HG03469 (cell line): ENCODE measurements at regions not wholly inside any gene's neighbourhood (a gene's known extent, or its start where the extent isn't known, plus 50 kb on each side); places are given as distances from the start of the nearest gene placed in this dataset.
A peak's percentile ranks its signal among the peaks of the same experiment; 100 is the strongest.
"Not testable (repeated sequence)": the region's sequence is repeated elsewhere in the genome, so short reads cannot be mapped to it uniquely, and the experiment has no call there.

Experiments
- ATAC-seq: cut with Tn5 transposase; IDR thresholded peaks from one replicate; pipeline ENCODE4 v1.9.1; 2021; ENCODE audit warnings: mild to moderate bottlenecking, moderate library complexity, moderate number of reproducible peaks; ENCODE audit not compliant: unreplicated experiment

- no peak for ATAC-seq
These were observed 165.9 kb upstream of the PPP1R3A start for GRCh38 chr7:114084472-114085312.

- ATAC-seq = no peak
These were observed 165.2 kb upstream of the PPP1R3A start for GRCh38 chr7:114084002-114084471.

DNA sequence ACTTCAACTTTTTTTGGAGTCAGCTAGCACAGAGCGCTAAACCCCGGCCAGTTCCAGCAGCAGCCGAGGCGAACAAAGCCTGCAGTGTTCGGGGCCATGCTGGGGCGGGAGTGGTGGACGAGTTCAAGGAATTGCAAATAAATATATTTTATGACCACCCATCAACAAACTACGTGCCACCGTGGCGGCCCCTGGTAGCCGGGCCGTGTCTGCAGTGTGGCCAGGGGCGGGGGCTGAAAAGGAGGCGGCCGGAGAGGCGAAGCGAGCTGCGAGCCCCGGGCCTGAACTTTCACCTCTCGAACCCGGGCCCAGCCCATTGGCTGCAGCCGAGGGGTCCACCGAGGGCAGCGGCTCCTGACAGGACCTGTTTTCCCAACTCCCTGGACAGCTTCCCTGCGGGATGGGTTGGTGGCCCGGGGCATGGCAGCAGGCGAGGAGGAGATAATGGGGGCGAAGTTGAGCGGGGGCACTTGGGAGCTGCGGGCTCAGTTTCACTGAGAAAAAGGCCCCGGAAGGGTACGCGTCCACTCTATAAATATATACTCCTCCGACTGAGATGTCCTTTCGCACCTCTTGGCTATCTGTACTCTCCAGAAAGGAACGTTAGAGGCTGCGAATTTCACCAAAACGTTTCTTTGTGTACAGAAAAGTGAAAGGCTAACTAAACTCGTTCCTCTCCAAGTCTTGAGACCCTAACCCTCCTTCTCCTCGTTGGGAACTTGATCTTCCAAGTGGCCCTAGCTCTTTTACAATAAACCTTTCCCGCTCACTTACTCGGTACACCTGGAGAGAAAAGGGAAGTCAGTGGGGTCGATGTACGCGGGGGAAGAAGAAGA, 164.6 kb upstream of the PPP1R3A start:
- no peak for ATAC-seq

- ATAC-seq = no peak
These were observed 163.9 kb upstream of the PPP1R3A start for GRCh38 chr7:114082642-114083165.

DNA sequence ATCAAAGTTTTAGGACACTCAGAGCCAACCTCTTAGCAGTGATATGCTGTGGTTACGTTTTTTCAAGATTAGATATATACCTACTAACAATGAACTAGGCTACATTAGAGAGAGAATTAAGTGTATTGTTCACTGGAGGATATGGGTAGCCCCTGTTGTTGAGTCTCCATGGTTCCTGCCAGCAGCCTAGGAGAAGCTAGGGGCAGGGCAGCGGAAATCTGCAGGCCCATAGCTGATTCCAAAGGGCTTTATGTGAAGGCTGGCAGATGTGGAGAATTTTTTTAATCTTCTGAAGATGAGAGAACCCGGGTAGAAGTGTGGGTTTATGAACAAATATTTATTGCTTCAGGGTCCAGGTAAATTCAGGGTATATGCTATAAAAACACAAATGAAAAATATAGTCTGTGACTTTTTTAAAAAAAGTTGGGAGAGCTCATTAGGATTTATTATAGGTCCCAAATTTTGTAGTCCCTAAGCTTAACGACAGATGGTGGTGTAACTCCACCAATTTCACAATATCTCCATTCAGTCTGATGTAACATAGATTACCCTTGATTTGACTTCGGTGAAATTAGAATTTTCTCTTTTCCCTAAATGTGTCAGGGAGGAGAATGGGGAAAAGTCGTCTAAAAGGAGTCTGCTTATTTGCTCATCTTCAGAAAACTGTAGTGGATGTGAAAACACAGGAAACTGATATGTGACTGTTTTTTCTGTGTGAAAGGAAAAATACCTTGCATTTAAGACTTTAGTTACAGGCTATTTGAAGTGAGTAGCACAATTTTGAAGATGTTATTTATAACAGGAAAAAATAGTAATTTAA, 163.0 kb upstream of the PPP1R3A start:
- ATAC-seq = no peak

DNA sequence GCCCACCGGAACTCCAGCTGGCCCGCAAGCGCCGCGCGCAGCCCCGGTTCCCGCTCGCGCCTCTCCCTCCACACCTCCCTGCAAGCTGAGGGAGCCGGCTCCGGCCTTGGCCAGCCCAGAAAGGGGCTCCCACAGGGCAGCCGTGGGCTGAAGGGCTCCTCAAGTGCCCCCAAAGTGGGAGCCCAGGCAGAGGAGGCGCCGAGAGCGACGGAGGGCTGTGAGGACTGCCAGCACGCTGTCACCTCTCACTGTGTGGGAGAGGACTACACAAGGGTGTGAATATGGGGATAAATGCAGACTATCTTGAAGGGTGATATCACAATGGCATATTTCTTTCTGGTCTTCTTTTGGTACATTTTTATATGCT, 158.3 kb upstream of the PPP1R3A start:
- ATAC-seq = not testable (repeated sequence)

- not testable (repeated sequence) for ATAC-seq
These were observed 157.8 kb upstream of the PPP1R3A start for GRCh38 chr7:114076392-114077157.

- ATAC-seq = no peak
These were observed 154.9 kb upstream of the PPP1R3A start for GRCh38 chr7:114073701-114074100.

DNA sequence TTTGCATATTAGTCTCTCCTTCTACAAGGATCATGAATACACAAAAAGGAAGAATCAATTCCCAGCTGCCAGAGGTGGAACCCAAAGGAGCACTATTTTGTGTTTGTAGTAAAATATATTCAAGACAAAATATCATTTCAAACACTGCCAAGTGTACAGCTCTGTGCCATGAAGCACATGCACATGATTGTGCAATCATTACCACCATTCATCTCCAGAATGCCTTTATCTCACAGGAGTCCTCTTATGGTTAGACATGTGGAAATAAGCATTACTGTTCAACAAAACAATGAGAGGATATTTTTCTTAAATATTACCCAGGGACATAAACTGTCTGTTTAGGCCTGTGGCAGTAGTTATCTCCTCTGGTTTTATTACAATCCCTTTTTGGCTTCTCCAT, 151.4 kb upstream of the PPP1R3A start:
- no peak for ATAC-seq

DNA sequence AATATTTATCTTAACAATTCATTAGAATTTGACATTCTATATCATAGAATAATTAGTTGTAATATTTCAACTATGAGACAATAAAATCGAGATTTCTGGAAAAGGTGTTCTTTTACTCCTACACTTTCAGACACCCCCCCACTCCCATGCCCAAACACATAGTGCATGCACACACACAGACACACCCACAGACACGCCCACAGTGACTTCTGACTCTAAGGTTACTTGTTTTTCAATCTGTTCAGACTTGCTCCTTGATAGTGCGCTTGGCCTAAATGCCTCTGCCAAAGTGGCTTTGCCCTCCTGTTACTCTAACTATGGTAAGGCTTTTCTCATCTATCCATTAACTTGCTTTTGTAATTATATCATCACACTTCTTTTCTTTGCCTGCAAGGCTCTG, 144.0 kb upstream of the PPP1R3A start:
- no peak for ATAC-seq

- ATAC-seq = peak; percentile 90
These were observed 133.1 kb upstream of the PPP1R3A start for GRCh38 chr7:114051871-114052331.

- no peak for ATAC-seq
These were observed 131.8 kb upstream of the PPP1R3A start for GRCh38 chr7:114050571-114050970.

DNA sequence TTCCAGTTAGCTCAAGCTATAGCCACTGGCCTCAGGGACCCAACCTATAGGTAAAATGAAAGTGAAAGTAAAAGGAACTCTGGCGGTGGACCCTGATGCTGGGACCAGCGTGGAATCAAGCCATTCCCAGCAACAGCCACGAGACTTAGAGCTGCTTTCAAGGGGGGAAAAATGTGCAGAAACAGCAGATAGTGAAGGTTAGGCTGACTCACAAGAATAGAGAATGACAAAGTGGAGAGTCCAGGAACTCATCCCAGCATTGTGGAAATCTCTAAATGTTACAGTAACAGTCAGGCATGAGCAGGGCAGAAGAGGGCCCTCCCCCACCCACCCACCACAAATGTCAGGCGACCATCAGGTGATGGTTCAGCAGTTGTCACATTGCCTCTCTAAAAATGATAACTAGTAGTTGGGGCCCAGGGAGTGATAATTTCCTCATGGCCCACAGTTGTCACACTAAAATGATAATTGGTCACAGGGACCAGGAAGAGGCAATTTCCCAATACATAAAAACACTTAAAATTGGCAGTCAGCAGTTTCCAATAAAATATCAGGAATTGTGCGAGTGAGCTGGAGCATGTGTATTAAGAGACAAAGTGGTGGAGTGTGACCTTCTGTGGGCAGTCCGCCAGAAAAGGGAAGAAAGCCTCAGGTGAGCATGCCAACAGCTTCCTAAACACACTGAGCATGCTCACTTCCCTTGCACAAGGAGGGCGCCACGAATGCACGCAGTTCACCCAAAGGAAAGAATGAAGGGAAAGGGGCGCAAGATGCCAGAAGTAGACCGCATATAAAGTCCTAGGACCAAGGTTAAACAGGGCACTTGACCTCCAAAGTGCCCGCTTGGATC, 129.8 kb upstream of the PPP1R3A start:
- no peak for ATAC-seq

GRCh38 chr7:114047889-114048288, 129.1 kb upstream of the PPP1R3A start:
- ATAC-seq = no peak

DNA sequence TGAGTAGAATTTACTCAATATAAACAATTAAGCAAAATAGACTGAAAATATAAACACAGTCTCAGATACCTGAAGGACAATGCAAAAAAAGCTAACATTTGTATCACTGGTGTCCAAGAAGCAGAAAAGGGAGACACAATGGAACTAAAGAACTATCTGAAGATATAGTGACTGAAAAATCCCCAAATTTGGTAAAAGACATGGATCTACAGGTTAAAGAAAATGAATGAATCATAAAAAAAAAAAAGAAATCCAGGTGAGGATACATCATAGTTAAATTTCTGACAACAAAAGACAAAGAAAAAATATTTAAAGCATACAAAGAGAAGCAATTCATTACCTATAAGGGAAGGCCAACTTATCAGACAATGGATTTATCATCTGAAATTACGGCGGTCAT, 114.7 kb upstream of the PPP1R3A start:
- ATAC-seq = no peak

GRCh38 chr7:114026486-114027089, 107.8 kb upstream of the PPP1R3A start:
- ATAC-seq = peak; percentile 85

GRCh38 chr7:114021135-114021534, 102.3 kb upstream of the PPP1R3A start:
- ATAC-seq = no peak

GRCh38 chr7:114008696-114009095, 89.9 kb upstream of the PPP1R3A start:
- no peak for ATAC-seq

DNA sequence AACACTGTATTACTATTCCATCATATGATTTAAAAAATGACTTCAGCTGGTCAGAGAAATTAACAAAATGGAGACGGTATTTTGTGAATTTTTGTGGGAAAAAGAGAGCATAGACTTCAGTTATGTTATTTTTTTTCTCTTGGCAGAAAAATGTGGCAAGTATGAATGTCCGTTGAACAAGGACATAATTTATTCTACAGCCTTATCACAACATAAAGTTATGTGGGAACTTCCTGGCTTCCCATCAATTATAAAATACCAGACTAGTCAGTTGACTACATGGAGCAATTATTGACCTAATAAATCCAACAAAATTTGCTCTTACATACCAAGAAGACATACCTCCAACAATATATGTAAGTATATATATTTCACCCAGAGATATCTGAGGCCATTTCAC, 88.6 kb upstream of the PPP1R3A start:
- no peak for ATAC-seq
